Fibroblast of skin of abdomen (primary cell): ENCODE measurements at regions not wholly inside any gene's neighbourhood (a gene's known extent, or its start where the extent isn't known, plus 50 kb on each side); places are given as distances from the start of the nearest gene placed in this dataset.
"Not testable (repeated sequence)": the region's sequence is repeated elsewhere in the genome, so short reads cannot be mapped to it uniquely, and the experiment has no call there.

Source experiments
- DNase-seq: peaks from one replicate; pipeline ENCODE4 v3.0.0-alpha.2; 2013

- peak; percentile 49 for DNase-seq
Observed at GRCh38 chr7:136405931-136406777, 429.0 kb upstream of the MTPN start.

- DNase-seq: no peak
Observed at GRCh38 chr7:136403591-136403990, 426.4 kb upstream of the MTPN start.

GRCh38 chr7:136400877-136401276 lies 423.7 kb upstream of the MTPN start:
- no peak for DNase-seq

- no peak for DNase-seq
Observed at GRCh38 chr7:136399385-136399784, 422.2 kb upstream of the MTPN start.

- no peak for DNase-seq
Observed at GRCh38 chr7:136392856-136393255, 415.7 kb upstream of the MTPN start.

- DNase-seq: no peak
Observed at GRCh38 chr7:136391371-136391770, 414.2 kb upstream of the MTPN start.

GRCh38 chr7:136389933-136390332 lies 412.8 kb upstream of the MTPN start:
- no peak for DNase-seq

GRCh38 chr7:136386876-136387275 lies 409.7 kb upstream of the MTPN start:
- DNase-seq: no peak

- not testable (repeated sequence) for DNase-seq
Observed at GRCh38 chr7:136371409-136371808, 394.2 kb upstream of the MTPN start.

- no peak for DNase-seq
Observed at GRCh38 chr7:136370137-136370536, 393.0 kb upstream of the MTPN start.

GRCh38 chr7:136369225-136369624 lies 392.1 kb upstream of the MTPN start:
- no peak for DNase-seq

- DNase-seq: no peak
Observed at GRCh38 chr7:136359333-136359903, 382.3 kb upstream of the MTPN start.

- no peak for DNase-seq
Observed at GRCh38 chr7:136353287-136353686, 376.1 kb upstream of the MTPN start.

- DNase-seq: no peak
Observed at GRCh38 chr7:136348542-136349192, 371.5 kb upstream of the MTPN start.

- DNase-seq: no peak
Observed at GRCh38 chr7:136348142-136348541, 371.0 kb upstream of the MTPN start.

- no peak for DNase-seq
Observed at GRCh38 chr7:136347488-136347887, 370.3 kb upstream of the MTPN start.

- DNase-seq: peak; percentile 4
Observed at GRCh38 chr7:136342251-136342650, 365.1 kb upstream of the MTPN start.

GRCh38 chr7:136339464-136339863 lies 362.3 kb upstream of the MTPN start:
- peak; percentile 15 for DNase-seq

GRCh38 chr7:136336932-136337331 lies 359.8 kb upstream of the MTPN start:
- DNase-seq: no peak

- no peak for DNase-seq
Observed at GRCh38 chr7:136333636-136334035, 356.5 kb upstream of the MTPN start.

- no peak for DNase-seq
Observed at GRCh38 chr7:136326045-136326609, 349.0 kb upstream of the MTPN start.

GRCh38 chr7:136325578-136325977 lies 348.4 kb upstream of the MTPN start:
- DNase-seq: no peak

GRCh38 chr7:136325027-136325426 lies 347.9 kb upstream of the MTPN start:
- DNase-seq: no peak
